ENCODE measurements at regions not wholly inside any gene's neighbourhood (a gene's known extent, or its start where the extent isn't known, plus 50 kb on each side); places are given as distances from the start of the nearest gene placed in this dataset.

DNA sequence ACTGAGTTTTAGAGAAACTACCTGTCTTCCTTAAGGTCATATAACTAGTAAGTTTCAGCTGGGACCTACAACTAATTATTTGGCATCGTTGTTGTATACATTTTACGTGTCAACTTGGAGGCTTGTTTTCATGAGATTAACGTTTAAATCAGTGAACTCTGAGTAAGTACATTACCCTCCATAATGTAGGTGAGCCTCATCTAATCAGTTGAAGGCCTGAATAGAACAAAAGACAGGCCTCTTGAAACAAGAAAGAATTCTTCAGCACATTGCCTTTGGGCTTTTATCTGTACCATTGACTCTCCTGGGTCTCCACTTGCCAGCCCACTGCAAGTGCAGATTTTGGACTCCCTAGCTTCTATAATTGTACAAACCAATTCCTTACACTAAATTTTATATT is 364.6 kb downstream of the ADGRL2 start:
- Histone ChIP-seq H3K27ac (ENCODE audit: poor library complexity, severe bottlenecking) (no peak overlapping the region), H3K4me3 (ENCODE audit: severe bottlenecking) (no peak overlapping the region), H3K27me3 (ENCODE audit: insufficient read depth, poor library complexity, severe bottlenecking) (no peaks in the 10 kb centered on the region), H3K4me1 (ENCODE audit: insufficient read depth, poor library complexity, severe bottlenecking) (peaks cover 3% of the 10 kb centered on the region), H3K36me3 (ENCODE audit: low read depth) (no peaks in the 10 kb centered on the region), H3K9me3 (ENCODE audit: severe bottlenecking) (no peaks in the 10 kb centered on the region)
- ATAC-seq (ENCODE audit: low read depth) (no peak), DNase-seq (ENCODE audit: low spot score) (no peak)
- TF ChIP-seq, protein P1, sequence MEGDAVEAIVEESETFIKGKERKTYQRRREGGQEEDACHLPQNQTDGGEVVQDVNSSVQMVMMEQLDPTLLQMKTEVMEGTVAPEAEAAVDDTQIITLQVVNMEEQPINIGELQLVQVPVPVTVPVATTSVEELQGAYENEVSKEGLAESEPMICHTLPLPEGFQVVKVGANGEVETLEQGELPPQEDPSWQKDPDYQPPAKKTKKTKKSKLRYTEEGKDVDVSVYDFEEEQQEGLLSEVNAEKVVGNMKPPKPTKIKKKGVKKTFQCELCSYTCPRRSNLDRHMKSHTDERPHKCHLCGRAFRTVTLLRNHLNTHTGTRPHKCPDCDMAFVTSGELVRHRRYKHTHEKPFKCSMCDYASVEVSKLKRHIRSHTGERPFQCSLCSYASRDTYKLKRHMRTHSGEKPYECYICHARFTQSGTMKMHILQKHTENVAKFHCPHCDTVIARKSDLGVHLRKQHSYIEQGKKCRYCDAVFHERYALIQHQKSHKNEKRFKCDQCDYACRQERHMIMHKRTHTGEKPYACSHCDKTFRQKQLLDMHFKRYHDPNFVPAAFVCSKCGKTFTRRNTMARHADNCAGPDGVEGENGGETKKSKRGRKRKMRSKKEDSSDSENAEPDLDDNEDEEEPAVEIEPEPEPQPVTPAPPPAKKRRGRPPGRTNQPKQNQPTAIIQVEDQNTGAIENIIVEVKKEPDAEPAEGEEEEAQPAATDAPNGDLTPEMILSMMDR (IDR thresholded peaks at IDR 0.05; ENCODE audit: poor library complexity, severe bottlenecking): no peak

GRCh38 chr1:82162486-82163420 is 362.0 kb downstream of the ADGRL2 start:
- ATAC-seq (ENCODE audit: low read depth): no peak

DNA sequence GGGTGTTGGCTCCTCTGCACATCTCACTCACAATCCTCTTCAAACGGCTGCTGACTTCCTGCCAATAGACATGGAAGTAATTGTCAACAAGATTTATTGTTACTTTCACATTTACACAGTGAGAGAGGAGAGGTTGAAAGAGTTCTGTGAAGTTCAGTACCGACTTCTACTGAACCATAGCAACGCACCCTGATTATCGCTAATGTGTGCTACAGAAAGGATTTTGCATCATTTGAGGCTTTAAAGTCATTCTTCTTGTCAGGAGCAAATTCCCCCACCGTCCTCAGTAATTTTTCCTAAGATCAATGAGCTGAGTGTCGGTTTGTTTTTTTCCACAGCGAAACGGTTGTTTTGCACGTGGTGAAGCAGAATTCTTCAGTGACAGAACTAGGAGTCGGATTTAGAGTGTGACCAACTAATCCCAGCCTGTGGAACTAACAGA is 361.0 kb downstream of the ADGRL2 start:
- no peak for DNase-seq (ENCODE audit: low spot score)
- no peak overlapping the region for H3K4me3 ChIP-seq (ENCODE audit: severe bottlenecking)

More at GRCh38 chr1:82162486-82163420, 362.0 kb downstream of the ADGRL2 start:
- Histone ChIP-seq H3K27ac (ENCODE audit: poor library complexity, severe bottlenecking) (no peak overlapping the region), H3K27me3 (ENCODE audit: insufficient read depth, poor library complexity, severe bottlenecking) (no peaks in the 10 kb centered on the region), H3K4me3 (ENCODE audit: severe bottlenecking) (no peak overlapping the region), H3K9me3 (ENCODE audit: severe bottlenecking) (no peaks in the 10 kb centered on the region), H3K36me3 (ENCODE audit: low read depth) (no peaks in the 10 kb centered on the region), H3K4me1 (ENCODE audit: insufficient read depth, poor library complexity, severe bottlenecking) (peaks cover 4% of the 10 kb centered on the region)
- no peak for DNase-seq (ENCODE audit: low spot score)
- TF ChIP-seq, protein P1 (IDR thresholded peaks at IDR 0.05; ENCODE audit: poor library complexity, severe bottlenecking): no peak

GRCh38 chr1:82160903-82161302 is 360.2 kb downstream of the ADGRL2 start:
- TF ChIP-seq, protein P1 (IDR thresholded peaks at IDR 0.05; ENCODE audit: poor library complexity, severe bottlenecking): no peak
- Histone ChIP-seq H3K4me3 (ENCODE audit: severe bottlenecking) (no peak overlapping the region), H3K36me3 (ENCODE audit: low read depth) (no peaks in the 10 kb centered on the region), H3K27me3 (ENCODE audit: insufficient read depth, poor library complexity, severe bottlenecking) (no peaks in the 10 kb centered on the region), H3K4me1 (ENCODE audit: insufficient read depth, poor library complexity, severe bottlenecking) (peaks cover 4% of the 10 kb centered on the region), H3K9me3 (ENCODE audit: severe bottlenecking) (no peaks in the 10 kb centered on the region), H3K27ac (ENCODE audit: poor library complexity, severe bottlenecking) (no peak overlapping the region)
- DNase-seq (ENCODE audit: low spot score) (no peak), ATAC-seq (ENCODE audit: low read depth) (no peak)

More for the DNA sequence above, 361.0 kb downstream of the ADGRL2 start:
- H3K9me3 ChIP-seq (ENCODE audit: severe bottlenecking): no peaks in the 10 kb centered on the region
- no peaks in the 10 kb centered on the region for H3K36me3 ChIP-seq (ENCODE audit: low read depth)
- ATAC-seq (ENCODE audit: low read depth): no peak
- no peak overlapping the region for H3K27ac ChIP-seq (ENCODE audit: poor library complexity, severe bottlenecking)
- TF ChIP-seq, protein P1 (IDR thresholded peaks at IDR 0.05; ENCODE audit: poor library complexity, severe bottlenecking): no peak
- H3K4me1 ChIP-seq (ENCODE audit: insufficient read depth, poor library complexity, severe bottlenecking): peaks cover 4% of the 10 kb centered on the region
- H3K27me3 ChIP-seq (ENCODE audit: insufficient read depth, poor library complexity, severe bottlenecking): no peaks in the 10 kb centered on the region

- H3K9me3 ChIP-seq (ENCODE audit: severe bottlenecking): no peaks in the 10 kb centered on the region
- no peak for DNase-seq (ENCODE audit: low spot score)
Measured at GRCh38 chr1:82160036-82160435, 359.3 kb downstream of the ADGRL2 start.

More at GRCh38 chr1:82160036-82160435, 359.3 kb downstream of the ADGRL2 start:
- H3K36me3 ChIP-seq (ENCODE audit: low read depth): no peaks in the 10 kb centered on the region
- peak; percentile 96 for ATAC-seq (ENCODE audit: low read depth)
- peak overlapping the region; percentile 42 for H3K27ac ChIP-seq (ENCODE audit: poor library complexity, severe bottlenecking)
- peaks cover 4% of the 10 kb centered on the region for H3K4me1 ChIP-seq (ENCODE audit: insufficient read depth, poor library complexity, severe bottlenecking)
- H3K4me3 ChIP-seq (ENCODE audit: severe bottlenecking): no peak overlapping the region
- TF ChIP-seq, protein P1 (IDR thresholded peaks at IDR 0.05; ENCODE audit: poor library complexity, severe bottlenecking): no peak
- H3K27me3 ChIP-seq (ENCODE audit: insufficient read depth, poor library complexity, severe bottlenecking): no peaks in the 10 kb centered on the region
